Right lobe of liver (tissue), 6 donors: ENCODE measurements at regions not wholly inside any gene's neighbourhood (a gene's known extent, or its start where the extent isn't known, plus 50 kb on each side); places are given as distances from the start of the nearest gene placed in this dataset.

Experiments used
- ATAC-seq, 4 donors: fragments of 200-7000 bp; cut with Tn5 transposase; one replicate each; pipeline ENCODE4 v1.9.1; 2020; ENCODE audit warnings: mild to moderate bottlenecking in 4 of 4, moderate library complexity in 4 of 4
- DNase-seq, 3 donors: peaks; one replicate each; pipeline ENCODE4 v3.0.0-alpha.2; 2020
- H3K27ac ChIP-seq, 3 donors: fragments of 200-600 bp; one replicate each; pipeline ENCODE4 v1.8.0; 2022
- H3K27me3 ChIP-seq, 2 donors: fragments of 200-600 bp; one replicate each; pipeline ENCODE4 v1.8.0; 2022
- H3K36me3 ChIP-seq, 4 donors: fragments of 200-600 bp; sonication (generic) in 1 of 4; one replicate each; pipeline versions ENCODE4 v1.5.1 to v1.8.0; 2017 to 2022; ENCODE audit warnings: control low read depth in 1 of 4
- H3K4me1 ChIP-seq, 4 donors: fragments of 200-600 bp; sonication (generic) in 1 of 4; one replicate each; pipeline versions ENCODE4 v1.5.1 to v1.8.0; 2017 to 2022; ENCODE audit warnings: control low read depth in 1 of 4
- H3K4me3 ChIP-seq, 3 donors: fragments of 200-600 bp; one replicate each; pipeline ENCODE4 v1.8.0; 2022
- H3K9me3 ChIP-seq, 4 donors: fragments of 200-600 bp; sonication (generic) in 1 of 4; one replicate each; pipeline versions ENCODE4 v1.5.1 to v1.8.0; 2017 to 2022; ENCODE audit warnings: control low read depth in 1 of 4
- CTCF ChIP-seq, 4 donors: fragments of 200-600 bp in 3 of 4; fragments of 450-650 bp in 1 of 4; IDR thresholded peaks; one replicate each; pipeline versions ENCODE4 v1.5.1 to v1.8.0; 2016 to 2022; ENCODE audit warnings: antibody characterized with exemption in 4 of 4, mild to moderate bottlenecking in 2 of 4
- POLR2A ChIP-seq: fragments of 450-650 bp; IDR thresholded peaks from one replicate; pipeline ENCODE4 v1.6.1; 2017; ENCODE audit warnings: antibody characterized with exemption, mild to moderate bottlenecking
- WGBS: methylation state at CpG from one replicate; pipeline ENCODE4 v1.1.6; 2018; ENCODE audit warnings: low coverage, low lambda C conversion rate; ENCODE audit not compliant: insufficient coverage; ENCODE audit errors: missing lambda C conversion rate; 5-methylcytosine and 5-hydroxymethylcytosine counted together
- intact Hi-C, 2 donors: fragments of 100-400 bp; cut with DNase I; formaldehyde crosslinking; loops; one replicate each; pipeline versions ENCODE4 v1.11.2 to v1.14.1; 2022
- donor health status: DM: no; HTN: yes; CAD: no.
- donor health status: DM: no; HTN: no; CAD: no.
- donor health status: DM: no; HTN: no; CAD: no.
- donor health status: DM: no; HTN: yes; CAD: no.
- donor health status: DM: no; HTN: yes; CAD: no.

GRCh38 chr7:85851571-85852193, 664.8 kb upstream of the SEMA3D start:
- DNase-seq (no peak), ATAC-seq (peak in 1 of 4 donors; percentile 31)
- no peak overlapping the region for H3K4me3 ChIP-seq
- H3K36me3 ChIP-seq: no peaks in the 10 kb centered on the region
- intact Hi-C loops: no loop called here
- no peak for TF ChIP-seq POLR2A
- peak; percentile 35 to 46 (median 38) for TF ChIP-seq CTCF (IDR thresholded peaks at IDR 0.05)
- H3K27ac ChIP-seq: no peak overlapping the region
- no peaks in the 10 kb centered on the region for H3K27me3 ChIP-seq
- H3K9me3 ChIP-seq: no peaks in the 10 kb centered on the region
- H3K4me1 ChIP-seq: no peaks in the 10 kb centered on the region
- WGBS: 37% methylated on average over 6 of the region's 6 CpGs

GRCh38 chr7:85850381-85850780, 663.5 kb upstream of the SEMA3D start:
- ATAC-seq: no peak
- TF ChIP-seq CTCF (IDR thresholded peaks at IDR 0.05) (no peak), POLR2A (no peak)
- no peak overlapping the region for H3K27ac ChIP-seq
- no peaks in the 10 kb centered on the region for H3K9me3 ChIP-seq
- no peaks in the 10 kb centered on the region for H3K27me3 ChIP-seq
- WGBS: 30% methylated on average over 1 of the region's 1 CpG
- no peaks in the 10 kb centered on the region for H3K36me3 ChIP-seq
- no peak for DNase-seq
- H3K4me1 ChIP-seq: no peaks in the 10 kb centered on the region
- no peak overlapping the region for H3K4me3 ChIP-seq
- intact Hi-C loops: no loop called here

GRCh38 chr7:85840554-85840953, 653.7 kb upstream of the SEMA3D start:
- Histone ChIP-seq H3K4me3 (no peak overlapping the region), H3K27ac (no peak overlapping the region), H3K4me1 (no peaks in the 10 kb centered on the region), H3K9me3 (no peaks in the 10 kb centered on the region), H3K27me3 (no peaks in the 10 kb centered on the region), H3K36me3 (no peaks in the 10 kb centered on the region)
- WGBS: 35% methylated on average over 6 of the region's 6 CpGs
- intact Hi-C loops: no loop called here
- no peak for DNase-seq
- no peak for TF ChIP-seq CTCF (IDR thresholded peaks at IDR 0.05)
- ATAC-seq: no peak

- TF ChIP-seq POLR2A: no peak
- TF ChIP-seq CTCF (IDR thresholded peaks at IDR 0.05): no peak
- DNase-seq: no peak
- Histone ChIP-seq H3K4me1 (no peaks in the 10 kb centered on the region), H3K27ac (no peak overlapping the region), H3K9me3 (no peaks in the 10 kb centered on the region), H3K36me3 (no peaks in the 10 kb centered on the region), H3K27me3 (no peaks in the 10 kb centered on the region), H3K4me3 (no peak overlapping the region)
- intact Hi-C loops: no loop called here
- no peak for ATAC-seq
- 30% methylated on average over 3 of the region's 3 CpGs for WGBS
Observed at GRCh38 chr7:85833066-85833465, 646.2 kb upstream of the SEMA3D start.

GRCh38 chr7:85830982-85831381, 644.1 kb upstream of the SEMA3D start:
- no peaks in the 10 kb centered on the region for H3K4me1 ChIP-seq
- no peak for TF ChIP-seq POLR2A
- no peak for TF ChIP-seq CTCF (IDR thresholded peaks at IDR 0.05)
- H3K4me3 ChIP-seq: no peak overlapping the region
- H3K27me3 ChIP-seq: no peaks in the 10 kb centered on the region
- no peaks in the 10 kb centered on the region for H3K9me3 ChIP-seq
- 19% methylated on average over 1 of the region's 1 CpG for WGBS
- intact Hi-C loops: no loop called here
- DNase-seq (no peak), ATAC-seq (no peak)
- H3K27ac ChIP-seq: no peak overlapping the region
- no peaks in the 10 kb centered on the region for H3K36me3 ChIP-seq
